ENCODE measurements at regions not wholly inside any gene's neighbourhood (a gene's known extent, or its start where the extent isn't known, plus 50 kb on each side); places are given as distances from the start of the nearest gene placed in this dataset.

DNA sequence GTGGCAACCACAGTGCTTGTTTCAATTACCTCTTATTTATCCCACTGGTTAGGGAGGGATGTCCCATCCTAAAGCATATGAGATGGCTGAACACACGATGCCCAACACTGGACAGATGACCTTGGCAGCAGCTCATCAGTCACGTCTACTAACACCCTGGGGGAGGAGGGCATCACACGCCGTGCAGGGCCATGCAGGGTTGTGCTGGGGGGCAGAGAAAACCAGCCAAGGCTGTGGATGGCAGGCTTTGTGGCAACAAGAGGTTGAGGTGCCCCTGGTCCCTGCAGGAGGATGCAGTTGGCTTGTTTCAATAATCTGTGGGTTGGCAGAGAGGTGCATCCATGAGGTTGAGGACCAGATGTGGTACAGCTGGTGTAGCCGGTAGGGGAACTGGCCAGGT lies 293.7 kb upstream of the SULF2 start:
- no peak for DNase-seq (ENCODE audit: low read depth)

DNA sequence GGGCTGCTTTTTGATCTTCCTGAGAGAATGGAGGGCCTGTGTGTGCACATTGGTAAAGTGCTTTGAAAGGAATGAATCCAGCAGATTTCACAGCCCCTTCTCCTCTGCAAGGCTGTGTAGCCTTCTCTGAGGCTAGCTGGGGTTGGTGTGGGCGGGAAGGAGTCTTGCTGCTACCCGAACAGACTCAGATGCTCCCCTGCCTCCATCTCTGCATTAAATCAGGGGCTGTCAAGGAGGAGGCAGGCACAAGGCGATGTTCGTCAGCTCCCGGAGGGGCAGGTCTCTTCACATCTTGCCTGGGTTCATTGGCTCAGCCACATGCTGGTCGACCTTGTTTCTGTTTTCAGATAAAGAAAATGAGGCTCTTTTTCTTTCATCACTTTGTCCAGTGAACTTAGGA lies 291.5 kb upstream of the SULF2 start:
- DNase-seq (ENCODE audit: low read depth), result no peak

DNA sequence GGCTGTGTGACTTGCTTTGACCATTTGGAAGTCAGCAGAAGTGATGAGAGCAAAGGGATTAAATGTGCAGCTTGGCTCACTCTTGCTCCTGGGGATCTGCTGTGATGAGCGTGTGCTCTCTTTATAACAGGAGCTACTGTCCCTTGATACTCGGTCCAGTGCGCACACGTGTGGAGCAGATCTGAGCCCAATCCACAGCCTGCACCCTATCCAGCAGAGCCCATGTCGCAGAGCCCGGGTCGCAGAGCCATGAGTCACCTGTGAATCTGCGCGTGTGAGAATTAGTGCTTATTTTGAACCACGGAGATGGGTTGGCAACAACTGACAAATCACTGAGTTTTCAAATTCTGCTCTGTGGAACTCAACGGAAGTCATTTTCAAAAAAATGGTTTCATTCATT lies 291.0 kb upstream of the SULF2 start:
- DNase-seq (ENCODE audit: low read depth), result no peak

DNA sequence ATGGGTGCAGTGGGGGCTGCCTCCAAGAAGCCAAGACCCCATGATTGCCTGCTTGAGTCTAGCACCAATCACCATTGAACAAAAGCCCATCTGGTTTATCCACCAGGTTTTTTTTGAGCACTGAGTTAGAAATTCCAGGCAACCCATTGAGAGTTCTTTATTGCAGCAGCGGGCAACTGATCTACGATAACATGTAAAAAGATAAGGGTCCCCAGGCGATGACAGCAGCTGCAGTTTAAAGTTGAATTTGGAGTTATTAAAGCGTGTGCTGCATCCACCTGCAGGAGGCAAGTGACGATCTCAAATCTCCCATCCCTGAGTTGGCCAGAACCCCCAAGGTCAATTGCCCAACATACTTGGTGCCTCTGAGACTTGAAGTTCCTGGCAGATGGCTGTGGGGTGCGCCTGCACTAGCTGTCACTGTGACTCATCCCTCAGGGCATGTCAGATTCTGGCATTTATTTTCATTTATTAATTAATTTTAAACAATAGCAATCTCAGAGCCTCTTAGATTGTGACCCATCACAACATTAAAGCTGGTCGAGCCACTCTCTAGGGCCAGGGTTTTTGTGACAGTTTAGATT lies 290.4 kb upstream of the SULF2 start:
- DNase-seq (ENCODE audit: low read depth), result no peak

DNA sequence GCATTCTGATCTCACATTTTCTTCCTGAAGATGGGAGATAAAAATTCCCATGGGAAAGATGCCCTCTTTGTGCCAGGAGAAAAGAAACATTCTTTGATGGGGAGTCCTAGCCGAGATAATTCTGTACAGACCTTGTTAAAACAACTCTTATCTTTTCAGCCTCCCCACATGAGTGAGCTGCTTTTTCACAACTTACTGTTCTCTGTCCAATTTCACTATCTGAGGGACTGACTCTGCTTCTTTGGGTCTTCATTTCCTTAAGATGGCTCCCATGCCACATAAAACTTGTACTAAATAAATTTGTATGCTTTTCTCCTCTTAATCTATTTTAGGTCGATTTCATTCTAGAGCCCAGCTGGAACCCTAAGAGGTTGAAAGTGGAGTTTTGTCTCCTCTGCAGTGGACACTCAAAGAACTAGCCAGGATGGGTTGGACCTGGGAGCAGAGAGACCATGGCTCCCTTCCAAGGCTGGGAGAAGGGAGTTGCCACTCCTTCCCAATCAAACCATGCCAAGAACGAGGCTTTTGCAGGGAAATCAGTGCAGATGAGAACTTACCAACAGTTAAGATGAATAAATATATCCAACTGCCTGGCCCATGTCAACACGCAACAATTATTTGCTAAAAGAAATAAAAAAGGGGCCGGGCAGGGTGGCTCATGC lies 285.8 kb upstream of the SULF2 start:
- no peak for DNase-seq (ENCODE audit: low read depth)

DNA sequence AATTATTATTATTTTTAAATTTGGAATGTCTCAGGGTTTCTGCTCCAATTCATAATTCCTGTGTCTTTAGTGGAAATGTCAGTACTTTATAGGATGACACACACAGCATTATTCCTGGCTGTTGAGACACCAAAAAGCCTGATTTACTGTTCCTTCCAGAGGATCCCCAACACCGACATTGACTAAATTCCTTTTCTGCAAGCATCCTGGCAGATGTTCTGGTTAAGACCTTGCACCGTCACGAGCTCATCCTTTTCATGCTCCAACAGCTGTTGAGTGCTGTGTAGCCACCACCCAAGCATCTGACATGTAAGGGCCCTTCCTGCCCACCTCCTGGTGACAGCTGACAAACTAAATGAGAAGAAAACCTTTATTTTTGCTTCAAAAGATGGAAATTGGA lies 284.3 kb upstream of the SULF2 start:
- no peak for DNase-seq (ENCODE audit: low read depth)

DNA sequence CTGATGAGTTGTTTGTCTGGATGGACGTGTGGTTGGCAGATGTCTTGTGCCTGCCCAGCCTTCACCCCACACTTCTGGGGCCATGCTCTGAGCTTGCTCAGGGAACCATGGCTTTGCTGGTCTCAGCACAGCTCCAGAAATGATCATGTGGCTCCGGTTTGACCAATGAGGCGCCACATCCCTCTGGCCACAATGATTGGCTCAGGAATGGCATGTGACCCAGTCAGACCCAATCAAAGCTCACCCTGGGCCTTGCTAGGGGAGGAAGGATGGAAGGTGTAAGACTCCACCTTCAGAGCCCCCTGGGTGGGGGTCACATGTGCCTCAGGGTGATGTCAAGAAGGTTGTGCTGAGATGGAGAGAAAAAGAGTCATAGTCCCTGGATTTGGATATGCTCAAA lies 281.6 kb upstream of the SULF2 start:
- DNase-seq (ENCODE audit: low read depth), result no peak

DNA sequence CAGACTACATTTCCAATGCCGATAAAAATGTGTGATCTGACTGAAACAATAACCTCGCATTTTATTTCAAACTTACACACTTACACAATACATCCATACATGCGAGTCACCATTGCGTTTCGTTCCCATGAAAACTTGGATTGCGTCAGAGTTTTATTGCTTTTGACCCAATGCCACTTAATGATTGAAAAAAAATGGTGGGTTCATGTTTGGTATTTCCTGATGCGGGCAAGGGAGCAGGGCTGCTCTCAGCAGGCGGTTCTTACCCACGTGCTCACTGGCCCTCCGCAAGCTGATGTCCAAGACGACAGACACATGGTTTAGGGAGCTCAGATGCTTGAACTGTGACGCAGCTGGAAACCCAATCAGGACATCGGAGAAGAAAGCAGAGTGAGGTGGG lies 281.0 kb upstream of the SULF2 start:
- no peak for DNase-seq (ENCODE audit: low read depth)

DNA sequence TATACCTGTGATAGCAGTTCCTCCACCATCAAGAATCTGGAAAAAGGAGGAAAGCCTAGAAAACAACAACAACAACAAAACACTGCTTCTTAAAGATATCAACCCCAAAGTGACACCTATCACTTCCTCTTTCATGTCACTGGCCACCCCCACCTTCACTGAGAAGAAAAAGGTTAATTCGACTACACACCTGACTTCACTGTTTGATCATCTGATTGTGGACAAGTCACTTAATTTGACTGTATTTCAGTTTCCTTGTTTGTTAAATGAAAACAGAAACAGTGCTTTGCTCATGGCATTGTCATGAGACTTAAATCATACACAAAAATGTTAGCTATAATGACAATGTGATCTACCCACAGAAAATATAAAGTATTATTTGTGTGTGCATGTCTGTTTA lies 280.6 kb upstream of the SULF2 start:
- no peak for DNase-seq (ENCODE audit: low read depth)

DNA sequence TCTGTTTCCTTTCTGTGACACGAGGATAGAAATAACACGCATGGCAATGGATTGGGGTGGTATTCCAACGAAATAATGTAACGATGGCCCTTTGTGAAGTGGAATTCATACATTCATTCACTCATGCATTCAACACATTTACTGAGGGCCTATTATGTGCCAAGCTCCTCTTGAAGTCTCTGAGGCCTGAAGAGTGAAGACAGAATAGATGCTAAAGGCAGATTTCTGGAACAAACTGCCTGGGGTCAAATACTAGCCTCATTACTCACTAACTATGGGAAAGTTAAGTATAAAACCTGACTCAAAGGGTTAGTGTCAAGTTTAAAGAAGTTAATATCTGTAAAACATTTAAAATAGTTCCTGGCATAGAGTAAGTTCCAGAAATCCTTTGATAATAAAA lies 279.6 kb upstream of the SULF2 start:
- no peak for DNase-seq (ENCODE audit: low read depth)

DNA sequence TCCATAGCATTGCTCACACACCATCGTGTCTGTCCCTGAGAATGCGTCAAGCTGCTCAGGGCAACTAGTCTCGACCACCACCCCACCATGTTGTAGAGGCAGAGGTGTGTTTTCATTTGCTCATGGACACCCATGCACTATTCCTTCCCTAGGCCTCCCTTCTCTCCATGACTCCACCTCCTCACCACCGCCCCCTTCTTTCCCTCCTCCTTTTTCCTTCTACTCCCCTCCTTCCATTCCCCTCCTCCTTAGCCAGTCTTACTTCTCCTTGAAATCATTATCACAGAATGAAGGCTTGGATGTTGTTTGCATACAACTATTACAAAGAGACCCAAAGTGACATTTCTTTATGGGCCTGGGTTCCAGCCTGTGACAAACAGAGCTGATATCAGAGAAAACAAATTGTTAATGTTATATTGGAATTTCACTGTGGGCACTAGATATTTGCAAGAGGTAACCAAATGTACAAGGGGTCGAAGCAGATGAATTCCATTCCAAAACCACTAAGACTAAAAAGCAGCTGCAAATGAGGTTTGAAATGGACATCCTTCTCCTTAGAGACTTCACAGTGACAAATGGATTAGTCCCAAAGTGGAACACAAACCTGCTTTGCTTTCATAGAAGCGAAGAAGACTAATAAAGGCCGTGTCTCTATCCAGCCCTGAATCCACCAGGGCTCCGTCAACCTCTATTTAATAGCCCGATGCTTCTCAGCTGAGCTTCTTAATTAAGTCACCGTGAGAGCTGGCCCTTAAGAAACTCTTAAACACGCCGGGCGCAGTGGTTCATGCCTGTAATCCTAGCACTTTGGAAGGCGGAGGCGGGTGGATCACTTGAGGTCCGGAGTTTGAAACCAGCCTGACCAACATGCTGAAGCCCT lies 275.8 kb upstream of the SULF2 start:
- DNase-seq (ENCODE audit: low read depth), result no peak

DNA sequence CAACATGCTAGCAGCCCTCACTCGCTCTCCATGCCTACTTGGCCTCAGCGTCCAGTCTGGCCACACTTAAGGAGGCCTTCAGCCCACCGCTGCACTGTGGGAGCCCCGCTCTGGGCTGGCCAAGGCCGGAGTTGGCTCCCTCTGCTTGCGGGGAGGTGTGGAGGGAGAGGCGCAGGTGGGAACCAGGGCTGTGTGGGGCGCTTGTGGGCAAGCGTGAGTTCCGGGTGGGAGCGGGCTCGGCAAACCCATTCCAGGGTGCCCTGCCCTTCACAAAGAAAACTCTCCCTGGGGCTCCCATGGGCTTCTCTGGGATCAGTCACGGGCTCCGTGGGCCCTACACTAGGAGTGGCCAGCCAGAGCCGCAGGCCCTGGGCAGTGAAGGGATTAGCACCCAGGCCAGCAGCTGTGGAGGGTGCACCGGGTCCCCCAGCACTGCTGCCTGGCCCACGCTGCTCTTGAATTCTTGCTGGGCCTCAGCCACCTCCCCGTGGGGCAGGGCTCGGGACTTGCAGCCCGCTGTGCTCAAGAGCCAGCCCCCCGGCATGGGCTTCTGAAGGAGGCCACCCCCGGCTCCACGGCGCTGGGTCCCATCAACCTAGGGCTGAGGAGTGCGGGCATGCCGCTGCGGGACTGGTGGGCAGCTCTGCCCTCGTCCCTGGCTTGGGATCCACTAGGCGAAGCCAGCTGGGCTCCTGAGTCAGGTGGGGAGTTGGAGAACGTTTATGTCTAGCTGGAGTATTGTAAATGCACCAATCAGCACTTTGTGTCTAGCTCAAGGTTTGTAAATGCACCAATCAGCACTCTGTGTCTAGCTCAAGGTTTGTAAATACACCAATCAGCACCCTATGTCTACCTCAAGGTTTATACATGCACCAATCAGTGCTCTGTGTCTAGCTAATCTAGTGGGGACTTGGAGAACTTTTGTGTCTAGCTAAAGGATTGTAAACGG lies 273.6 kb upstream of the SULF2 start:
- DNase-seq (ENCODE audit: low read depth), result no peak

DNA sequence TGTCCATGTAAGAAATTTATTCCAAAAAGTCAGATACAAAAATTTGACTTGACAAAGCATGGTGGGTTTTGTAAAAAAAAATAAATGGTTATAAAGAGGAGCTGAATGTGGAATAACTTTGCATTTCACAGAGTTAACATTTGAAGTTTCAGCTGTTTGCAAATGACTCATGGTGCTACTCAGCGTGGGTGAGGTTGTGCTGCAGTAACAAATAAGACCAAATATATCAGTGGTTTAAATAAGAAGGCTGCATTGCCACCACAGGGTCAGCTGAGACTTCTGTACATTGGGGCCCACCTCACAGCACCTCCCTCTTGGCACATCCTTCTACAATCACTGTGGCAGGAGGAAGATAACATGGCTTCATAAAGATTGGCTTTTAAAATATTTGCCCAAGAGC lies 272.5 kb upstream of the SULF2 start:
- no peak for DNase-seq (ENCODE audit: low read depth)

DNA sequence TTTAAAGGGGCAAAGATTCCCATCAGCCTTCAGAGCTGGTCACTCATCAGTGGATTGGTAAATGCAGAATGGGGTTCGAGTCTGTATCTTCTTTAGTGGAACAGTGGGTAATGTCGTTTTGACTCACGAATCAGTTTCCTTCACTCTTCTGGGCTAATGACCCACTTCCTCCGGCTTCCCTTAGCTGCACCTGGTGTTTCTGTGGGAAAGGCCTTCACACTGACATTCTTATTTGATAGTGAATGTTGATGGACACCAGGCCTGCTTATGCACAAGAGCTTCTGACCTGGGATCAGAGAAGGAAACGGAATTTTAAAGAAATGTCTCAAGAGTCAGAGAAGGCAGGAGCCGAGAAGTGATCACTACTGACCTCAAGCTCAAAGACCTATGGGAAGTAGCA lies 272.0 kb upstream of the SULF2 start:
- DNase-seq (ENCODE audit: low read depth), result no peak

DNA sequence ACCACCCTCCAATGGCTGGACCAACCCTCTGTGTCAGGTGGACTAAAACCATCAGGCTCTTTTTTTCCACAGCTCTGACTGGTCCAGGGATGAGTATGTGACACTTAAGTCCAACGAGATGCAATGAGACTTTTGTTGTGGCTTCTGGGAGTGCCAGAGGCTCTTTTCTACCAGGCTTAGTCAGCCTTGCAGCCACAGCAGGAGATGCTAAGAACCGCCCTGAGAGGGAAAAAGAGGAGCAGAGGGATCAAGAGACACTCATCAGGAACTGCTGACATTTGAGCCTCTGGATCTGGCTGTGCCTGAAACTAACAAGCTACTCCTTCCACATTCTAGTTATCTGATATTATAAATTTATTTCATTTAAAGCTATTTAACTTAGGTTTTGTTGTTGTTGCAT lies 270.9 kb upstream of the SULF2 start:
- DNase-seq (ENCODE audit: low read depth), result no peak

DNA sequence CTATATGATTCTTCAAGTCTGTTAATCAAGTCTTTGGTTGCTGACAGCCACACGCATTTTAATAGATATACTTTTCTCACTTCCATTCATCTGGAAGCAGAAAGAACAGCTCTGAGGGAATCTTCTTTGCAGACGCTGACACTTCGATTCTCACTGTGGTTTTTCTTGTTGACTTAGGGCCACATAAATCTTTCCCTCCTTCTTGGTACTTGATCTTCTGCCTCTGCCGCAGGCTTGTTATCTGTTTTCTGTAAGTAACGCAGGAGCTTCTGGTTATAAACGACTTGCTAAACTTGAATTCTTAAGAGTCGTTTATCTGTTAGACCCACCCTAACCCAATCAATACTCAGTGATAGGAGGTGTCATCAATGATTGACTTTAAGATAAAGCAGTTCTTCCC lies 268.8 kb upstream of the SULF2 start:
- no peak for DNase-seq (ENCODE audit: low read depth)

DNA sequence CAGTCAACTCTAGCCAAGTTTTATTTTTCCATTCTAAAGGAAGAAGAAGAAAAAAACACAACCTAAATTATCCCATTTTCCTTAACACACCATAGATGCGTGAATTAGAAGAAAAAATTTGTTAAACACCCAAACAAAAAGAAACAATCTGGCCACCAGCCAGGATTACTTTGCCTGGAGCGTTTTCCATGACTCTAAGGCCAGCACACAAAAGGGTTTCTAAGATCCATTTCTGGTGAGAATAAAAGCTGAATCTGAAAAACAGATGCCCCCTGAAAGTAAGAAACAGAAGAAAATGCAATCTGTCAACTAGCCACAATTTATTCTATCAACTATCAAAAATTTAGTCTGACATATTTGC lies 267.2 kb upstream of the SULF2 start:
- DNase-seq (ENCODE audit: low read depth), result no peak

DNA sequence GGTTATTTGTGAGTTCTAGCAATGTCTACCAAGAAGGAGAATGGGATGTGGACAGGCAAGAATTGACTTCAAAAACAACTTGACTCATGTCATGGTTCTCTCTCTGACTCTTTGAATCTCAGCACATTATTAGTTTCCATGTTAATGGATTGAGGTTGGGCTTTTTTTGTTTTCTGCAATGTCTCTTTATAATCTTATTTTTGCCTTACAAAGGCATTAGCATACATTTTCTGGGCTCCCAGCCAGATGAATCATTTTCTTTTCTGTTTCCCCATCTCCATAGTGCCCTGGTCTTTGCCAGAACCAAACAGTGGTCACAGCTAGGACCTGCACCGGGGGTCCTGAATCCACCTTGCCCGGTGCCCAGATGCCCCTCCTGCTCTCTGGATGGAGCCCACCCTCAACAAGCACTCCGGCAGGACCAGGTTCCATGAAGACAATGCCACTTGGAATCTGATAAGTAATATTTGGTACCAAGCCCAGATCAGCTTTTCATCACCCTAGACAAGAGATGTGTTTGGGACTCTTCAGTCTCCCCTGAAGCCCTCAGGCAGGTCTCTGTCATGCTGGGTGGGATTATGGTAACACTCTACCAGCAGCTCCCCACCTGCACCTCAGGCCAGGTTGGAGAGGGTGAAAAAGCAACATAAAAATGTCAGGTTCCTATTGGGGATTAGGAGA lies 266.7 kb upstream of the SULF2 start:
- no peak for DNase-seq (ENCODE audit: low read depth)

DNA sequence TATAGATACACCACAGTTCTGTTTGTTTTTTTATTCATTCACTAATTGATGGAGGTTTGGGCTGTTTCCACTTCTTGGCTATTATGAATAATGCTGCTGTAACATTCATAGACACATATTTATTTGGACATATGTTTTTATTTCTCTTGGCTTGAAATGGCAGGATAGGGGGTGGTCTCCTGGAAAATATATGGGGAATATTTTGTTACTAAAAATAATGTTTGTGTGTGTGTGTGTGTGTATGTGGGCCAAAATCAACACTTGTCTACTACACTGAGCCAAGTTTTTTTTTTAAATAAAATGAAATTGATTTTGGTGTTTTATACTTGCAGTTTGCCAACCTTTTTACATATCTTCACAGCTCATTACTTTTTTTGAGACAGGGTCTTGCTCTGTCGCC lies 264.4 kb upstream of the SULF2 start:
- no peak for DNase-seq (ENCODE audit: low read depth)

DNA sequence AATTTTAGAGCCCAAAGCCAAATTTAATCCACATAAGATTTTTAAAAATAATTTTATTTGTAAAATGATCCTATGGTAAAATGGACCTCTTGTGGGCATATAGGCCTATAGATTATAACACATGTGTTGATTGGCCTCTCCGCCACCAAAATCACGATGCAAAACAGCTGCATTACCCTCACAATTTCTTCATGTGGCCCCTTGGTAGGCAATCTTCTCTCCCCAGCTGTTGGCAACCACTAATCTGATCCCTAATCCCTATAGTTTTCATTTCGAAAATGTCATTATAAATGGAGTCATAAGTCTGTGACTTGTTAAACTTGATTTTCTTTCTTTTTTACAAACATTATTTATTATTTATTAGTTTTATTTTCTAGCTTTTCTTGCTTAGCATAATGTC lies 263.9 kb upstream of the SULF2 start:
- no peak for DNase-seq (ENCODE audit: low read depth)

DNA sequence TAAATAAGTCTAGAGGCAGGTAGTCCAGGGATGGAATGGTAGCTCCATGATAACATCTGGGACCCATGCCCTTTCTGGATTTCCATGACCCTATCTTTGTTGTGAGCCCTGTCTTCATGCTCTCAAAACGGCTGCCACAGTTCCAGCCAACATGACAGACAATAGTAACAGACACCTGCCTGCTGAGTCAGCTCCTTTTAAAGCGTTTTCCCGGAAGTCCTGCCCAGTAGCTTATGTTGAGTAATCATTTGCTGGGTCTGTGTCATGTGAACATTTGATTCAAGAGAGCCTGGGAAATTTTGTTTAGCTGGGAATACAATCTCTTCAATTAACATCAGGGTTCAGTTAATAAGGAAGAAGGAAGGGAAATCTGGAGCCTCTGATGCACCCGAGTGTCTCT lies 262.2 kb upstream of the SULF2 start:
- DNase-seq (ENCODE audit: low read depth), result no peak

DNA sequence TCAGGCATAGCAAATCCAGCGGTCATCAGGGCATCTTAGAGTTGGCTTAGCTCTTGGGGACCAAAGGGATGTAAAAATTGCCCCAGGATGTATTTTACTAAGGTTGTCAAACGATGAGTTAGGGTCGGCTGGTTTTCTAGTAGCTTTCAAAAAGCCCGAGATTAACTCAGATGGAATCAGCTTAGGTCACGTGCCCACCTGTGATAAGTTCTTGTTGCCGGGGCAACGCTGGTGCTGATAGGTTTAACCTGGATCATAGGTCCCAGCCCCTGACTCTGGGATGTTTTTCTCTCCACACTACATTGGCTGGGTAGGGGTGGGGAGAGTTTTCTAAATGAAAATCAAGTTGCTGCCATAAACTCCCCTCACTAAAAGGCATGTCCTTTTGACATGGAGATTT lies 257.3 kb upstream of the SULF2 start:
- DNase-seq (ENCODE audit: low read depth), result no peak

All from stimulated activated CD8-positive, alpha-beta memory T cell treated with anti-CD3 and anti-CD28 coated beads, Interleukin-4, amount 100 ng/mL, for 24 hours (primary cell).